ENCODE measurements at regions not wholly inside any gene's neighbourhood (a gene's known extent, or its start where the extent isn't known, plus 50 kb on each side); places are given as distances from the start of the nearest gene placed in this dataset.
"Not testable (repeated sequence)": the region's sequence is repeated elsewhere in the genome, so short reads cannot be mapped to it uniquely, and the experiment has no call there.

DNA sequence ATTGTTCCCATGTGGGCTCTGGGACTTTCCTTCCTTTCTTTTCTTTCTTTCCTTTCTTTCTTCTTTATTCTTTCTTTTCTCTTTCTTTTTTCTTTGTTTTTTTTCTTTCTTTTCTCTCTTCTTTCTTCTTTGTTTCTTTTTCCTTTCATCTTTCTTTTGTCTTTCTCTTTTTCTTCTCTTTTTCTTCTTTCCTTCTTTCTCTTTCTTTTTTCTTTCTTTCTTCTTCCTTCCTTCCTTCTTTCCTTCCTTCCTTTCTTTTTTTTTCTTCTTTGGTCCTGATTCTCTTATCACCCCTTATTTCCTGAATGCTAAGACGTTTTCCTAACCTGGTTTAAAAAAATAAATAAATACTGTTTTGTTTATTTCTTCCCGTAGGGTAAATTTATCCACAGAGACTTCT lies 93.2 kb downstream of the CRLF2 start:
- Histone ChIP-seq H3K36me3 (replicated peaks in 1 of 2; ENCODE audit: insufficient read depth in 1 of 2, low read depth in 2 of 2) (no peaks in the 10 kb centered on the region), H3K4me1 (no peaks in the 10 kb centered on the region), H3K9me3 (peaks cover 0 to 7% (median 0%) of the 10 kb centered on the region in 3 donors), H3K4me3 (no peak overlapping the region), H3K27ac (no peak overlapping the region), H3K27me3 (no peaks in the 10 kb centered on the region)
- TF ChIP-seq, protein P1, sequence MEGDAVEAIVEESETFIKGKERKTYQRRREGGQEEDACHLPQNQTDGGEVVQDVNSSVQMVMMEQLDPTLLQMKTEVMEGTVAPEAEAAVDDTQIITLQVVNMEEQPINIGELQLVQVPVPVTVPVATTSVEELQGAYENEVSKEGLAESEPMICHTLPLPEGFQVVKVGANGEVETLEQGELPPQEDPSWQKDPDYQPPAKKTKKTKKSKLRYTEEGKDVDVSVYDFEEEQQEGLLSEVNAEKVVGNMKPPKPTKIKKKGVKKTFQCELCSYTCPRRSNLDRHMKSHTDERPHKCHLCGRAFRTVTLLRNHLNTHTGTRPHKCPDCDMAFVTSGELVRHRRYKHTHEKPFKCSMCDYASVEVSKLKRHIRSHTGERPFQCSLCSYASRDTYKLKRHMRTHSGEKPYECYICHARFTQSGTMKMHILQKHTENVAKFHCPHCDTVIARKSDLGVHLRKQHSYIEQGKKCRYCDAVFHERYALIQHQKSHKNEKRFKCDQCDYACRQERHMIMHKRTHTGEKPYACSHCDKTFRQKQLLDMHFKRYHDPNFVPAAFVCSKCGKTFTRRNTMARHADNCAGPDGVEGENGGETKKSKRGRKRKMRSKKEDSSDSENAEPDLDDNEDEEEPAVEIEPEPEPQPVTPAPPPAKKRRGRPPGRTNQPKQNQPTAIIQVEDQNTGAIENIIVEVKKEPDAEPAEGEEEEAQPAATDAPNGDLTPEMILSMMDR (IDR thresholded peaks at IDR 0.05), result no peak
- TF ChIP-seq POLR2A (IDR thresholded peaks at IDR 0.05), result no peak
- DNase-seq (no peak), ATAC-seq (no peak)
- 27 to 28% methylated on average over 2 of the region's 2 CpGs for WGBS, 2 donors
- intact Hi-C loops (cut with DNase I), result no loop called here

DNA sequence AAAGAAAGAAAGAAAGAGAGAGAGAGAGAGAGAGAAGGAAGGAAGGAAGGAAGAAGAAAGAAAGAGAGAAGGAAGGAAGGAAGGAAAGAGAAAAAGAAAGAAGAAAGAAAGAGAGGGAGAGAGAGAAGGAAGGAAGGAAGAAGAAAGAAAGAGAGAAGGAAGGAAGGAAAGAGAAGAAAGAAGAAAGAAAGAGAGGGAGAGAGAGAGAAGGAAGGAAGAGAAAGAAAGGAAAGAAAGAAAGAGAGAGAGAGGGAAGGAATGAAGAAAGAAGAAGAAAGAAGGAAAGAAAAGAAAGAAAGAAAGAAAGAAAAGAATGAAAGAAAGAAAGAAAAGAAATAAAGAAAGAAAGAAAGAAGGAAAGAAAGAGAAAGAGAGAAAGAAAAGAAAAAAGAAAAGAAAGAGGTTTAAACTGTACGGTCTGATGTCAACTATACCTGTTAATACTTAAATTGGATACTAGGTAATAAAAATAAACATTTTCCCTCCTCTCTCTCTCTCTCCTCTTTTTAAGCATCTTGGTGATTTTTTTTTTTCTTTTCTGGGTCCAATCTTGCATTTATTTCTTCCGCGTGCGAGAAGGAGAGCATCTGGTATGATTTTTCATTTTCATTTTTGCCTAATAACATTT lies 93.8 kb downstream of the CRLF2 start:
- Histone ChIP-seq H3K36me3 (replicated peaks in 1 of 2; ENCODE audit: insufficient read depth in 1 of 2, low read depth in 2 of 2) (no peaks in the 10 kb centered on the region), H3K27me3 (no peaks in the 10 kb centered on the region), H3K4me3 (no peak overlapping the region), H3K9me3 (peaks cover 0 to 7% (median 0%) of the 10 kb centered on the region in 3 donors), H3K4me1 (no peaks in the 10 kb centered on the region), H3K27ac (no peak overlapping the region)
- ATAC-seq (no peak), DNase-seq (no peak)
- TF ChIP-seq, protein P1 (IDR thresholded peaks at IDR 0.05), result no peak
- TF ChIP-seq POLR2A (IDR thresholded peaks at IDR 0.05), result no peak
- 67 to 69% methylated on average over 4 of the region's 4 CpGs for WGBS, 2 donors
- intact Hi-C loops (cut with DNase I), result no loop called here

DNA sequence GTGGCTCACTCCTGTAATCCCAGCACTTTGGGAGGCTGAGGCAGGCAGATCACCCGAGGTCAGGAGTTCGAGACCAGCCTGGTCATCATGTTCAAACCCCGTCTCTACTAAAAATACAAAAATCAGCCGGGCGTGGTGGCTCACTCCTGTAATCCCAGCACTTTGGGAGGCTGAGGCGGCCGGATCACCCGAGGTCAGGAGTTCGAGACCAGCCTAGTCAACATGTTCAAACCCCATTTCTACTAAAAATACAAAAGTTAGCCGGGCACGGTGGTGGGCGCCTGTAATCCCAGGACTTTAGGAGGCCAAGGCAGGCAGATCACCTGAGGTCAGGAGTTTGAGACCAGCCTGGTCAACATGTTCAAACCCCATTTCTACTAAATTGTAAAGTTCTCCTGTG lies 97.0 kb downstream of the CRLF2 start:
- ATAC-seq; H3K36me3 ChIP-seq (replicated peaks in 1 of 2; ENCODE audit: insufficient read depth in 1 of 2, low read depth in 2 of 2); H3K4me1 ChIP-seq; intact Hi-C loops (cut with DNase I); H3K27ac ChIP-seq; H3K4me3 ChIP-seq; DNase-seq; H3K27me3 ChIP-seq: not testable (repeated sequence)
- 78 to 80% methylated on average over 12 of the region's 12 CpGs for WGBS, 2 donors
- peaks cover 0 to 16% (median 0%) of the 10 kb centered on the region in 3 donors for H3K9me3 ChIP-seq

DNA sequence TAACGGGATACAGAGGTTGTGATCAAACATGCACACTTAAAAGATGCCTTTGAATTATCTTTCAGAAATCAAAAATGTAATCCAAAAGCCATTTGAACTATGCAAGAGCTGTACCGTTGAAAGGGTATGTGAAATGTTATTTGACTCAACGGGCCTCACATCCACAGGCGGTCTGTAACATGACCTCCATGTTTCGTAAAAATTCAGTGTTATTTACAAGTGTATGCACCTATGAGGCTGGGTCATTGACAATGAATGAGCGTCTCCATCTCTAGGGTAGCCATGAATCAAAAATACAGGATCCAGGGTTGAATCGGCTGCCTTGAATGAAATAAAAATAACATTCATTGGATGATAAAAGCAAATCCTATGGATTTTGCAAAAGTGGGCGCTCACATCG lies 100.1 kb downstream of the CRLF2 start:
- WGBS, 2 donors, result 19 to 29% methylated on average over 9 of the region's 9 CpGs

DNA sequence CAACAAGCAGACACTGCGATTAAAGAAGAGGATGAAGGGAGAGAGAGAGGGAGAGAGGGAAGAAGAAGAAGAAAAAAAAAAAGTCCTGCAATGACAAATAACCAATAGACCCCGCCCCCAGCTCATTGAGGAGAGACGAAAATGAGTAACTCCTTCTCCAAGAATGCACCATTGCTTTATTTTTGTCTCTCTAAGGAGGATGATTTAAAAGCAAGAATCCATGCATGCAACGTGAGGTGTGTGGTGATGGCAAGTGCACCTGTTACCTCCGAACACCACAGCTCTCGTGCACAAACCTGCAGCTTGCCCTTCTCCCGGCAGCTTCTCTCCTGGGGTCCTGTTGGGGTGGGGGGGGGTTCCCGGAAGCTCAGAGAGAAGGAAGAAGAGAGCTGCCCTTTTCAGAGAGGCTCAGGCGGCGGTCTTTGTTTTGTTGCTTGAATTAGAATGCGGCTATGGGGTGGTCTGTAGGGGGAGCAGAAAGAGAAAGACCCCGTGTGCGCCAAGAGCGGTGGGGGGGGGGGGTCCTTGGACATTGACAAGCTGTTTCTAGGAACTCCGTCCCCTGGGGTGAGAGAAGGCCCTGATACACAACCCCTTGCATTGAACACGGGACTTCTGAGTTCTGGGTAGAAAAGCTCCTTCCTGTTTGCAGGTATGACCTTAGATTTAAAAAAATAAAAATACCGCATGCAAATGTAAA lies 100.7 kb downstream of the CRLF2 start:
- Histone ChIP-seq H3K4me3 (no peak overlapping the region), H3K27me3 (no peaks in the 10 kb centered on the region), H3K27ac (no peak overlapping the region), H3K9me3 (peaks cover 0 to 14% (median 0%) of the 10 kb centered on the region in 3 donors), H3K36me3 (replicated peaks in 1 of 2; ENCODE audit: insufficient read depth in 1 of 2, low read depth in 2 of 2) (no peaks in the 10 kb centered on the region), H3K4me1 (no peaks in the 10 kb centered on the region)
- 2 to 9% methylated on average over 17 of the region's 17 CpGs for WGBS, 2 donors
- DNase-seq, result no peak
- no peak for ATAC-seq
- TF ChIP-seq, protein P1 (IDR thresholded peaks at IDR 0.05), result no peak
- no peak for TF ChIP-seq POLR2A (IDR thresholded peaks at IDR 0.05)
- intact Hi-C loops (cut with DNase I), result no loop called here

More for the DNA sequence above, 100.1 kb downstream of the CRLF2 start:
- no peaks in the 10 kb centered on the region for H3K36me3 ChIP-seq (replicated peaks in 1 of 2; ENCODE audit: insufficient read depth in 1 of 2, low read depth in 2 of 2)
- H3K4me1 ChIP-seq, result no peaks in the 10 kb centered on the region
- no peaks in the 10 kb centered on the region for H3K27me3 ChIP-seq
- no peak for DNase-seq
- no peak for ATAC-seq
- no peak overlapping the region for H3K4me3 ChIP-seq
- no peak overlapping the region for H3K27ac ChIP-seq
- H3K9me3 ChIP-seq, result peaks cover 0 to 16% (median 0%) of the 10 kb centered on the region in 3 donors
- intact Hi-C loops (cut with DNase I), result no loop called here
- TF ChIP-seq, protein P1 (IDR thresholded peaks at IDR 0.05), result no peak
- no peak for TF ChIP-seq POLR2A (IDR thresholded peaks at IDR 0.05)
